ENCODE measurements at regions not wholly inside any gene's neighbourhood (a gene's known extent, or its start where the extent isn't known, plus 50 kb on each side); places are given as distances from the start of the nearest gene placed in this dataset.

GRCh38 chr11:110968348-110969062, 256.3 kb upstream of the ARHGAP20 start:
- Histone ChIP-seq H3K4me3 (IDR thresholded peaks at IDR 0.05; ENCODE audit: insufficient read depth, low read depth, low read length) (no peak overlapping the region), H3K4me2 (no peak overlapping the region), H3K27me3 (ENCODE audit: insufficient read depth, low read depth) (no peaks in the 10 kb centered on the region), H3K9ac (no peak overlapping the region), H3K79me2 (ENCODE audit: insufficient read depth, low read depth) (no peaks in the 10 kb centered on the region), H3K4me1 (ENCODE audit: low read depth, poor library complexity, severe bottlenecking) (no peaks in the 10 kb centered on the region), H3K27ac (no peak overlapping the region), H2AFZ (ENCODE audit: low read depth) (no peak overlapping the region), H3K36me3 (ENCODE audit: insufficient read depth) (no peaks in the 10 kb centered on the region), H4K20me1 (ENCODE audit: insufficient read depth) (no peaks in the 10 kb centered on the region)
- TF ChIP-seq CTCF (conservative IDR thresholded peaks at IDR 0.05; ENCODE audit: low read depth, low read length), result no peak

- Histone ChIP-seq H3K27ac (no peak overlapping the region), H3K4me2 (no peak overlapping the region), H3K79me2 (ENCODE audit: insufficient read depth, low read depth) (no peaks in the 10 kb centered on the region), H3K9ac (no peak overlapping the region), H3K4me3 (IDR thresholded peaks at IDR 0.05; ENCODE audit: insufficient read depth, low read depth, low read length) (no peak overlapping the region), H3K27me3 (ENCODE audit: insufficient read depth, low read depth) (no peaks in the 10 kb centered on the region), H3K36me3 (ENCODE audit: insufficient read depth) (no peaks in the 10 kb centered on the region), H4K20me1 (ENCODE audit: insufficient read depth) (no peaks in the 10 kb centered on the region), H2AFZ (ENCODE audit: low read depth) (no peak overlapping the region), H3K4me1 (ENCODE audit: low read depth, poor library complexity, severe bottlenecking) (no peaks in the 10 kb centered on the region)
- no peak for TF ChIP-seq CTCF (conservative IDR thresholded peaks at IDR 0.05; ENCODE audit: low read depth, low read length)
These were observed 253.9 kb upstream of the ARHGAP20 start for GRCh38 chr11:110966131-110966530.

GRCh38 chr11:110962921-110963320, 250.7 kb upstream of the ARHGAP20 start:
- no peak overlapping the region for H3K27ac ChIP-seq
- H2AFZ ChIP-seq (ENCODE audit: low read depth), result no peak overlapping the region
- no peaks in the 10 kb centered on the region for H3K36me3 ChIP-seq (ENCODE audit: insufficient read depth)
- TF ChIP-seq CTCF (conservative IDR thresholded peaks at IDR 0.05; ENCODE audit: low read depth, low read length), result no peak
- no peaks in the 10 kb centered on the region for H3K27me3 ChIP-seq (ENCODE audit: insufficient read depth, low read depth)
- H3K4me1 ChIP-seq (ENCODE audit: low read depth, poor library complexity, severe bottlenecking), result no peaks in the 10 kb centered on the region
- no peaks in the 10 kb centered on the region for H3K79me2 ChIP-seq (ENCODE audit: insufficient read depth, low read depth)
- no peak overlapping the region for H3K9ac ChIP-seq
- no peak overlapping the region for H3K4me2 ChIP-seq
- no peaks in the 10 kb centered on the region for H4K20me1 ChIP-seq (ENCODE audit: insufficient read depth)
- H3K4me3 ChIP-seq (IDR thresholded peaks at IDR 0.05; ENCODE audit: insufficient read depth, low read depth, low read length), result no peak overlapping the region

- no peaks in the 10 kb centered on the region for H3K4me1 ChIP-seq (ENCODE audit: low read depth, poor library complexity, severe bottlenecking)
- H2AFZ ChIP-seq (ENCODE audit: low read depth), result no peak overlapping the region
- no peak overlapping the region for H3K27ac ChIP-seq
- TF ChIP-seq CTCF (conservative IDR thresholded peaks at IDR 0.05; ENCODE audit: low read depth, low read length), result no peak
- no peaks in the 10 kb centered on the region for H3K79me2 ChIP-seq (ENCODE audit: insufficient read depth, low read depth)
- H3K4me3 ChIP-seq (IDR thresholded peaks at IDR 0.05; ENCODE audit: insufficient read depth, low read depth, low read length), result no peak overlapping the region
- no peaks in the 10 kb centered on the region for H4K20me1 ChIP-seq (ENCODE audit: insufficient read depth)
- H3K4me2 ChIP-seq, result no peak overlapping the region
- H3K27me3 ChIP-seq (ENCODE audit: insufficient read depth, low read depth), result no peaks in the 10 kb centered on the region
- H3K36me3 ChIP-seq (ENCODE audit: insufficient read depth), result no peaks in the 10 kb centered on the region
- no peak overlapping the region for H3K9ac ChIP-seq
These were observed 247.9 kb upstream of the ARHGAP20 start for GRCh38 chr11:110960167-110960566.
